H1 (cell line): ENCODE measurements at regions not wholly inside any gene's neighbourhood (a gene's known extent, or its start where the extent isn't known, plus 50 kb on each side); places are given as distances from the start of the nearest gene placed in this dataset.

Experiments used
- TF ChIP-seq, protein P1 (sequence below): fragments of 300-600 bp; sonication (generic); IDR thresholded peaks from 2 replicates; pipeline ENCODE4 v1.7.1; 2012; ENCODE audit warnings: low read length, moderate library complexity, mild to moderate bottlenecking, inconsistent platforms; ENCODE audit not compliant: insufficient replicate concordance

DNA sequence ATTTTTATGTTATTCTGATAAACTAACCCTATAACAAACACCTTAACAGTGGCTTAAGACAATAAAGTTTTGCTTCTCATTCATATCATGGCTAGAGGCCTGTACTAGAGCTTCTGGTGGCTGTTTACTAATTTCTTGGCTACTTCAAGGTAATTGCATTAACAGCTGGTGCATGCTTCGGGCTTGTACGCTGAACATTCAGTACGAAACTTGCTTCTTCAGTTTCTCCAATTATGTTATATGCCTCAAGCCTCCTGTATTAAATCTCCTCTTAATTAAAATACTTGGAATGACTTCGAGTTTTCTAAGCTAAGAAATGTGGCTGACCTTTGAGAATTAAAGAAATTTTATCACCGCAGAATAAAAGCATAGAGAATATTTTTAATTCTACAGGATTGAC lies 138.9 kb upstream of the TRAM1L1 start (continued):
- TF ChIP-seq, protein P1, sequence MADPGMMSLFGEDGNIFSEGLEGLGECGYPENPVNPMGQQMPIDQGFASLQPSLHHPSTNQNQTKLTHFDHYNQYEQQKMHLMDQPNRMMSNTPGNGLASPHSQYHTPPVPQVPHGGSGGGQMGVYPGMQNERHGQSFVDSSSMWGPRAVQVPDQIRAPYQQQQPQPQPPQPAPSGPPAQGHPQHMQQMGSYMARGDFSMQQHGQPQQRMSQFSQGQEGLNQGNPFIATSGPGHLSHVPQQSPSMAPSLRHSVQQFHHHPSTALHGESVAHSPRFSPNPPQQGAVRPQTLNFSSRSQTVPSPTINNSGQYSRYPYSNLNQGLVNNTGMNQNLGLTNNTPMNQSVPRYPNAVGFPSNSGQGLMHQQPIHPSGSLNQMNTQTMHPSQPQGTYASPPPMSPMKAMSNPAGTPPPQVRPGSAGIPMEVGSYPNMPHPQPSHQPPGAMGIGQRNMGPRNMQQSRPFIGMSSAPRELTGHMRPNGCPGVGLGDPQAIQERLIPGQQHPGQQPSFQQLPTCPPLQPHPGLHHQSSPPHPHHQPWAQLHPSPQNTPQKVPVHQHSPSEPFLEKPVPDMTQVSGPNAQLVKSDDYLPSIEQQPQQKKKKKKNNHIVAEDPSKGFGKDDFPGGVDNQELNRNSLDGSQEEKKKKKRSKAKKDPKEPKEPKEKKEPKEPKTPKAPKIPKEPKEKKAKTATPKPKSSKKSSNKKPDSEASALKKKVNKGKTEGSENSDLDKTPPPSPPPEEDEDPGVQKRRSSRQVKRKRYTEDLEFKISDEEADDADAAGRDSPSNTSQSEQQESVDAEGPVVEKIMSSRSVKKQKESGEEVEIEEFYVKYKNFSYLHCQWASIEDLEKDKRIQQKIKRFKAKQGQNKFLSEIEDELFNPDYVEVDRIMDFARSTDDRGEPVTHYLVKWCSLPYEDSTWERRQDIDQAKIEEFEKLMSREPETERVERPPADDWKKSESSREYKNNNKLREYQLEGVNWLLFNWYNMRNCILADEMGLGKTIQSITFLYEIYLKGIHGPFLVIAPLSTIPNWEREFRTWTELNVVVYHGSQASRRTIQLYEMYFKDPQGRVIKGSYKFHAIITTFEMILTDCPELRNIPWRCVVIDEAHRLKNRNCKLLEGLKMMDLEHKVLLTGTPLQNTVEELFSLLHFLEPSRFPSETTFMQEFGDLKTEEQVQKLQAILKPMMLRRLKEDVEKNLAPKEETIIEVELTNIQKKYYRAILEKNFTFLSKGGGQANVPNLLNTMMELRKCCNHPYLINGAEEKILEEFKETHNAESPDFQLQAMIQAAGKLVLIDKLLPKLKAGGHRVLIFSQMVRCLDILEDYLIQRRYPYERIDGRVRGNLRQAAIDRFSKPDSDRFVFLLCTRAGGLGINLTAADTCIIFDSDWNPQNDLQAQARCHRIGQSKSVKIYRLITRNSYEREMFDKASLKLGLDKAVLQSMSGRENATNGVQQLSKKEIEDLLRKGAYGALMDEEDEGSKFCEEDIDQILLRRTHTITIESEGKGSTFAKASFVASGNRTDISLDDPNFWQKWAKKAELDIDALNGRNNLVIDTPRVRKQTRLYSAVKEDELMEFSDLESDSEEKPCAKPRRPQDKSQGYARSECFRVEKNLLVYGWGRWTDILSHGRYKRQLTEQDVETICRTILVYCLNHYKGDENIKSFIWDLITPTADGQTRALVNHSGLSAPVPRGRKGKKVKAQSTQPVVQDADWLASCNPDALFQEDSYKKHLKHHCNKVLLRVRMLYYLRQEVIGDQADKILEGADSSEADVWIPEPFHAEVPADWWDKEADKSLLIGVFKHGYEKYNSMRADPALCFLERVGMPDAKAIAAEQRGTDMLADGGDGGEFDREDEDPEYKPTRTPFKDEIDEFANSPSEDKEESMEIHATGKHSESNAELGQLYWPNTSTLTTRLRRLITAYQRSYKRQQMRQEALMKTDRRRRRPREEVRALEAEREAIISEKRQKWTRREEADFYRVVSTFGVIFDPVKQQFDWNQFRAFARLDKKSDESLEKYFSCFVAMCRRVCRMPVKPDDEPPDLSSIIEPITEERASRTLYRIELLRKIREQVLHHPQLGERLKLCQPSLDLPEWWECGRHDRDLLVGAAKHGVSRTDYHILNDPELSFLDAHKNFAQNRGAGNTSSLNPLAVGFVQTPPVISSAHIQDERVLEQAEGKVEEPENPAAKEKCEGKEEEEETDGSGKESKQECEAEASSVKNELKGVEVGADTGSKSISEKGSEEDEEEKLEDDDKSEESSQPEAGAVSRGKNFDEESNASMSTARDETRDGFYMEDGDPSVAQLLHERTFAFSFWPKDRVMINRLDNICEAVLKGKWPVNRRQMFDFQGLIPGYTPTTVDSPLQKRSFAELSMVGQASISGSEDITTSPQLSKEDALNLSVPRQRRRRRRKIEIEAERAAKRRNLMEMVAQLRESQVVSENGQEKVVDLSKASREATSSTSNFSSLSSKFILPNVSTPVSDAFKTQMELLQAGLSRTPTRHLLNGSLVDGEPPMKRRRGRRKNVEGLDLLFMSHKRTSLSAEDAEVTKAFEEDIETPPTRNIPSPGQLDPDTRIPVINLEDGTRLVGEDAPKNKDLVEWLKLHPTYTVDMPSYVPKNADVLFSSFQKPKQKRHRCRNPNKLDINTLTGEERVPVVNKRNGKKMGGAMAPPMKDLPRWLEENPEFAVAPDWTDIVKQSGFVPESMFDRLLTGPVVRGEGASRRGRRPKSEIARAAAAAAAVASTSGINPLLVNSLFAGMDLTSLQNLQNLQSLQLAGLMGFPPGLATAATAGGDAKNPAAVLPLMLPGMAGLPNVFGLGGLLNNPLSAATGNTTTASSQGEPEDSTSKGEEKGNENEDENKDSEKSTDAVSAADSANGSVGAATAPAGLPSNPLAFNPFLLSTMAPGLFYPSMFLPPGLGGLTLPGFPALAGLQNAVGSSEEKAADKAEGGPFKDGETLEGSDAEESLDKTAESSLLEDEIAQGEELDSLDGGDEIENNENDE = no peak
- TF ChIP-seq, all 59 proteins: peak for 0
